ENCODE measurements at regions not wholly inside any gene's neighbourhood (a gene's known extent, or its start where the extent isn't known, plus 50 kb on each side); places are given as distances from the start of the nearest gene placed in this dataset.

- no peak for TF ChIP-seq CTCF (conservative IDR thresholded peaks at IDR 0.05; ENCODE audit: low read length)
- H3K4me3 ChIP-seq (ENCODE audit: low read length), result no peak overlapping the region
- peak; percentile 99 for DNase-seq (ENCODE audit: low read depth)
Observed at GRCh38 chr1:234772345-234773147, 162.6 kb upstream of the IRF2BP2 start.

GRCh38 chr1:234771642-234772344 is 161.8 kb upstream of the IRF2BP2 start:
- TF ChIP-seq CTCF (conservative IDR thresholded peaks at IDR 0.05; ENCODE audit: low read length), result no peak
- DNase-seq (ENCODE audit: low read depth), result no peak
- H3K4me3 ChIP-seq (ENCODE audit: low read length), result no peak overlapping the region

GRCh38 chr1:234770924-234771540 is 161.1 kb upstream of the IRF2BP2 start:
- TF ChIP-seq CTCF (conservative IDR thresholded peaks at IDR 0.05; ENCODE audit: low read length), result no peak
- DNase-seq (ENCODE audit: low read depth), result no peak
- no peak overlapping the region for H3K4me3 ChIP-seq (ENCODE audit: low read length)

- DNase-seq (ENCODE audit: low read depth), result no peak
- no peak for TF ChIP-seq CTCF (conservative IDR thresholded peaks at IDR 0.05; ENCODE audit: low read length)
- H3K4me3 ChIP-seq (ENCODE audit: low read length), result no peak overlapping the region
Observed at GRCh38 chr1:234769986-234770795, 160.2 kb upstream of the IRF2BP2 start.

- DNase-seq (ENCODE audit: low read depth), result no peak
- H3K4me3 ChIP-seq (ENCODE audit: low read length), result no peak overlapping the region
- TF ChIP-seq CTCF (conservative IDR thresholded peaks at IDR 0.05; ENCODE audit: low read length), result no peak
Observed at GRCh38 chr1:234769284-234769985, 159.5 kb upstream of the IRF2BP2 start.

GRCh38 chr1:234768569-234769283 is 158.7 kb upstream of the IRF2BP2 start:
- TF ChIP-seq CTCF (conservative IDR thresholded peaks at IDR 0.05; ENCODE audit: low read length), result no peak
- H3K4me3 ChIP-seq (ENCODE audit: low read length), result no peak overlapping the region

More at GRCh38 chr1:234768569-234769283, 158.7 kb upstream of the IRF2BP2 start:
- DNase-seq (ENCODE audit: low read depth), result no peak
